Naive thymus-derived CD8-positive, alpha-beta T cell (primary cell): ENCODE measurements at regions not wholly inside any gene's neighbourhood (a gene's known extent, or its start where the extent isn't known, plus 50 kb on each side); places are given as distances from the start of the nearest gene placed in this dataset.

Experiments used
- ATAC-seq, 2 donors: fragments of 150-1000 bp; cut with Tn5 transposase in 1 of 2; sonication (Bioruptor Pico), chemical (Tn5 transposase) in 1 of 2; 1 replicate in 1 of 2; 2 replicates in 1 of 2; pipeline ENCODE4 v1.10.0; 2021; ENCODE audit warnings: mild to moderate bottlenecking in 2 of 2, moderate library complexity in 2 of 2
- POLR2A ChIA-PET: fragments of 350-600 bp; sonication (Branson Sonifier 250); formaldehyde crosslinking; loops from one replicate; lab custom pipeline; 2021; ENCODE audit warnings: antibody characterized with exemption; lab: Charles Lee
- DNase-seq, 10 donors: peaks; one replicate each; pipeline versions ENCODE4 v3.0.0 to v3.0.0-alpha.2; 2020 to 2022
- H3K27ac Mint-ChIP-seq, 10 donors: one replicate each; pipeline ENCODE4 v1.8.0; 2020 to 2022; ENCODE audit warnings: mild to moderate bottlenecking in 10 of 10, mixed read lengths in 10 of 10, moderate library complexity in 4 of 10, inconsistent platforms in 1 of 10
- H3K27me3 Mint-ChIP-seq, 5 donors: one replicate each; pipeline ENCODE4 v1.8.0; 2021 to 2022; ENCODE audit warnings: mixed read lengths in 5 of 5
- H3K36me3 Mint-ChIP-seq, 3 donors: one replicate each; pipeline ENCODE4 v1.8.0; 2020 to 2022; ENCODE audit warnings: mixed read lengths in 3 of 3, mild to moderate bottlenecking in 2 of 3, inconsistent platforms in 1 of 3
- H3K4me1 Mint-ChIP-seq, 4 donors: one replicate each; pipeline ENCODE4 v1.8.0; 2021 to 2022; ENCODE audit warnings: mixed read lengths in 4 of 4
- H3K4me3 Mint-ChIP-seq, 10 donors: one replicate each; pipeline ENCODE4 v1.8.0; 2020 to 2022; ENCODE audit warnings: mild to moderate bottlenecking in 10 of 10, mixed read lengths in 10 of 10, moderate library complexity in 6 of 10, inconsistent platforms in 1 of 10
- H3K9me3 Mint-ChIP-seq, 9 donors: one replicate each; pipeline ENCODE4 v1.8.0; 2020 to 2022; ENCODE audit warnings: mixed read lengths in 9 of 9, mild to moderate bottlenecking in 3 of 9, inconsistent platforms in 1 of 9, moderate library complexity in 1 of 9

DNA sequence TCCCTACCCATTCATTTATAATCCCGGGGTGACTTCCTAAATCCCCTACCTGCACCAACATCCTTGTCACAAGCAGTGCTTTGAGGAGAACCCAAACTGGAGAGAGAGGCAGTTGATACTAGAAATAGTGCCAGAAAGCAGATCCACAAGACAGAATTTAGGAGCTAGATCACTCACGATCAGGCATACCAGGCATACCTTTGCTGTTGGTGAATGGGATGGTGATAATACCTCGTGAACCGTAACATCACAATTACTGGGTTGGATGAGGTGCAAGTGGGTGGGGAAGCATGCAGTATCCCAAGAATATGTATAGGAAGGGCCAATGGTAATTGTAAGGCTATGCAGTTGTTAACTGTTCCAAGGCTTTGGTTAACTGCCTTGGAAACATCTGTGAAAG is 129.3 kb downstream of the TMA16 start:
- H3K9me3 Mint-ChIP-seq = peaks cover 0 to 4% (median under 1%) of the 10 kb centered on the region in 9 donors
- H3K4me3 Mint-ChIP-seq = peak overlapping the region in 2 of 10 donors; percentile 58 to 80
- peaks cover 0 to 6% (median 0%) of the 10 kb centered on the region in 5 donors for H3K27me3 Mint-ChIP-seq
- H3K36me3 Mint-ChIP-seq = peaks cover 0 to 12% (median 4%) of the 10 kb centered on the region in 3 donors
- H3K4me1 Mint-ChIP-seq = peaks cover 16 to 41% (median 35%) of the 10 kb centered on the region in 4 donors
- DNase-seq (no peak), ATAC-seq (no peak)
- POLR2A ChIA-PET = no interaction called here
- H3K27ac Mint-ChIP-seq = no peak overlapping the region

GRCh38 chr4:163624727-163625126 is 130.2 kb downstream of the TMA16 start:
- Mint-ChIP-seq H3K9me3 (peaks cover 0 to 6% (median 2%) of the 10 kb centered on the region in 9 donors), H3K27ac (peak overlapping the region in 1 of 10 donors; percentile 70), H3K4me1 (peaks cover 16 to 41% (median 35%) of the 10 kb centered on the region in 4 donors), H3K4me3 (peak overlapping the region in 8 of 10 donors; percentile 22 to 80 (median 50)), H3K27me3 (no peaks in the 10 kb centered on the region), H3K36me3 (peaks cover 0 to 13% (median 4%) of the 10 kb centered on the region in 3 donors)
- peak; percentile 28 to 61 for ATAC-seq
- POLR2A ChIA-PET = no interaction called here
- DNase-seq = peak in 2 of 10 donors; percentile 35 to 38

GRCh38 chr4:163631288-163631687 is 136.8 kb downstream of the TMA16 start:
- peaks cover 0 to 17% (median 4%) of the 10 kb centered on the region in 3 donors for H3K36me3 Mint-ChIP-seq
- H3K4me3 Mint-ChIP-seq = no peak overlapping the region
- POLR2A ChIA-PET = no interaction called here
- no peak overlapping the region for H3K27ac Mint-ChIP-seq
- peaks cover 0 to 11% (median 4%) of the 10 kb centered on the region in 9 donors for H3K9me3 Mint-ChIP-seq
- peaks cover 0 to 2% (median 0%) of the 10 kb centered on the region in 5 donors for H3K27me3 Mint-ChIP-seq
- DNase-seq (no peak), ATAC-seq (no peak)
- peaks cover 0 to 3% (median 0%) of the 10 kb centered on the region in 4 donors for H3K4me1 Mint-ChIP-seq

DNA sequence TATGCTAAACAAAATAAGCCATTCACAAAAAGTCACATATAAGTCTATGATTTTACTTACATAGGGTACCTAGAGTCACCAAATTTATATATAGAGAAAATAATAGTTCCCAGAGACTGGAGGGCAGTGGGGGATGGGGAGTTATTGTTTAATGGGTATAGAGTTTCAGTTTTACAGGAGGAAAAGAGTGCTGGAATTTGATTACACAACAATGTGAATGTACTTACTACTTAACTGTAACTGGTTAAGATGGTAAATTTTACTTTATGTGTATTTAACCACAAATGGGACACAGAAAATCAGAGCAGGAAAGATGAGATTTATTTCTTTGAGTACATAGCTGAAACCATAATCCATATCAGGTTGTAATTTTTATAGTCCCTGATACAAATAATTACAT is 144.4 kb downstream of the TMA16 start:
- peak overlapping the region in 2 of 10 donors; percentile 47 to 51 for H3K27ac Mint-ChIP-seq
- H3K36me3 Mint-ChIP-seq = no peaks in the 10 kb centered on the region
- peaks cover 0 to 4% (median 0%) of the 10 kb centered on the region in 9 donors for H3K9me3 Mint-ChIP-seq
- no peaks in the 10 kb centered on the region for H3K4me1 Mint-ChIP-seq
- no peak for ATAC-seq
- POLR2A ChIA-PET = no interaction called here
- no peaks in the 10 kb centered on the region for H3K27me3 Mint-ChIP-seq
- no peak for DNase-seq
- H3K4me3 Mint-ChIP-seq = no peak overlapping the region

GRCh38 chr4:163649557-163650091 is 155.1 kb downstream of the TMA16 start:
- Mint-ChIP-seq H3K36me3 (peaks cover 0 to 23% (median 5%) of the 10 kb centered on the region in 3 donors), H3K9me3 (peaks cover 0 to 27% (median 21%) of the 10 kb centered on the region in 9 donors), H3K27ac (no peak overlapping the region), H3K4me1 (no peaks in the 10 kb centered on the region), H3K27me3 (peaks cover 0 to 1% (median 0%) of the 10 kb centered on the region in 5 donors), H3K4me3 (no peak overlapping the region)
- no peak for ATAC-seq
- POLR2A ChIA-PET = no interaction called here
- no peak for DNase-seq

GRCh38 chr4:163651761-163652160 is 157.3 kb downstream of the TMA16 start:
- H3K27me3 Mint-ChIP-seq = peaks cover 0 to 1% (median 0%) of the 10 kb centered on the region in 5 donors
- POLR2A ChIA-PET = no interaction called here
- ATAC-seq = no peak
- H3K4me1 Mint-ChIP-seq = no peaks in the 10 kb centered on the region
- H3K36me3 Mint-ChIP-seq = peaks cover 0 to 7% (median 0%) of the 10 kb centered on the region in 3 donors
- H3K9me3 Mint-ChIP-seq = peaks cover 3 to 15% (median 6%) of the 10 kb centered on the region in 9 donors
- no peak overlapping the region for H3K4me3 Mint-ChIP-seq
- DNase-seq = no peak
- no peak overlapping the region for H3K27ac Mint-ChIP-seq

DNA sequence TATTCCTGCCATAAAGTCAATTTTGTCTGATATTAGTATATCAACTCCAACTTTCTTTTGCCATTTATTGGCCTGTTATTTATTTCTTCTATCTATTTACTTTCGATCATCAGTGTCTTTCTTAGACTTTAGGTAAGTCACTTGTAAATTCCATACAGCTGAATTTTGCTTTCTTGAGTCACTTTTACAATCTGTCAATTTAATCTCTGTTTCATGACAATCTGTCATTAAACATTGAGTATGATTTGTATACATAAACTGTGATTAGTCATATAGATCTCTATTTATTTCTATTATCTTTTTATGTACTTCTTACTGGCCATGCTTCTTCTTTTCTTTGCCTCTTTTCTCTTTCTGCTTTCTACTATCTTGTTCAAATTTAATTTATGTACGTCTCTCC is 160.1 kb downstream of the TMA16 start:
- POLR2A ChIA-PET = no interaction called here
- H3K27me3 Mint-ChIP-seq = peaks cover 0 to under 1% (median 0%) of the 10 kb centered on the region in 5 donors
- ATAC-seq (no peak), DNase-seq (no peak)
- H3K4me1 Mint-ChIP-seq = no peaks in the 10 kb centered on the region
- H3K36me3 Mint-ChIP-seq = peaks cover 0 to 9% (median 0%) of the 10 kb centered on the region in 3 donors
- H3K4me3 Mint-ChIP-seq = no peak overlapping the region
- H3K9me3 Mint-ChIP-seq = peaks cover 0 to 20% (median 5%) of the 10 kb centered on the region in 9 donors
- H3K27ac Mint-ChIP-seq = no peak overlapping the region

DNA sequence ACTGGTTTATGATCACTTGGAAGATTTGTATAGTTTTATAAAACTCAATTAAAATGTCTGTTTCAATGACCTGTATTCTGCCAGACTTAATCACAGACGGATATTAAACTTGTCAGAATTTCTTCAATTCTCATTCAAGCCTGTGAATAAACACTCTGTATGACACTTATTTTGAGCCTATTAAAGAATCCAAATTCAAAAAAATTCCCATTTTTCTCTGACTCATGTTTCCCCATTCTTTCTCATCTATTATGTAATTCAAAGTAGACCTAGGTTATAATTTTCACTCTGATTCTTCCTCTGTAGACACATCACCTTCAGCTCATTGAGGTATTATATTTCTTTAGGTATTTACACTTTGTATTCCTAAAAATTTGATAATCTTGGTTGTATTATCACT is 166.1 kb downstream of the TMA16 start:
- no peak for DNase-seq
- peaks cover 0 to 11% (median 0%) of the 10 kb centered on the region in 3 donors for H3K36me3 Mint-ChIP-seq
- peaks cover 0 to 42% (median 20%) of the 10 kb centered on the region in 4 donors for H3K4me1 Mint-ChIP-seq
- H3K4me3 Mint-ChIP-seq = no peak overlapping the region
- POLR2A ChIA-PET = no interaction called here
- peak overlapping the region in 2 of 10 donors; percentile 19 to 30 for H3K27ac Mint-ChIP-seq
- peaks cover 0 to 16% (median 2%) of the 10 kb centered on the region in 9 donors for H3K9me3 Mint-ChIP-seq
- no peak for ATAC-seq
- no peaks in the 10 kb centered on the region for H3K27me3 Mint-ChIP-seq

DNA sequence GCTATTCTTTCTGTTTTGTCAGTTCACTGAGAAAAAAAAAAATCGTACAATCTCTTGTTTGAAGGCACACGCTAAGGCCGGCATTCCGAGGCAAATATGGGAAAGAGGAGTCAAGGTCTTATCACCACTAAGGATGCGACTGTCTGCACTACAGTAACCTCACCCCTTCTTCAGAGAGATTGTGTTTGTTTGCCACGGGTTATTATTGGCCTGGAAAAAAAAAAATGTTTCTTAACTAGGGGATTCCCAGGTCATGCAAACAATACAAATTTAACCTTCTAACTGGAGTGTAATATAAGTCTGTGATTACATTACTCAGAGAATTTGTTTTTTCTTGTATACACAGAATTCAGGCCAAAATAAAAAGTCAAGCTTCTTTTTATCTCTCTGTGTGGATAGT is 168.3 kb downstream of the TMA16 start:
- H3K27ac Mint-ChIP-seq = peak overlapping the region in 2 of 10 donors; percentile 69 to 84
- peaks cover 8 to 61% (median 34%) of the 10 kb centered on the region in 4 donors for H3K4me1 Mint-ChIP-seq
- H3K27me3 Mint-ChIP-seq = no peaks in the 10 kb centered on the region
- H3K9me3 Mint-ChIP-seq = peaks cover 0 to 8% (median 0%) of the 10 kb centered on the region in 9 donors
- peaks cover 0 to 9% (median 0%) of the 10 kb centered on the region in 3 donors for H3K36me3 Mint-ChIP-seq
- no peak for DNase-seq
- peak overlapping the region in 1 of 10 donors; percentile 28 for H3K4me3 Mint-ChIP-seq
- no peak for ATAC-seq
- POLR2A ChIA-PET = interaction anchor here (1.0 to 1.5 kb wide), 2 partner anchors 13 to 104 kb away, joined by 3 read pairs; no protein-coding TSS in a partner anchor

- peak in 1 of 2 donors; percentile 37 for ATAC-seq
- no peaks in the 10 kb centered on the region for H3K9me3 Mint-ChIP-seq
- no peak for DNase-seq
- peaks cover 12 to 70% (median 42%) of the 10 kb centered on the region in 4 donors for H3K4me1 Mint-ChIP-seq
- H3K36me3 Mint-ChIP-seq = peaks cover 0 to 12% (median 0%) of the 10 kb centered on the region in 3 donors
- H3K4me3 Mint-ChIP-seq = peak overlapping the region in 3 of 10 donors; percentile 10 to 46 (median 17)
- no peaks in the 10 kb centered on the region for H3K27me3 Mint-ChIP-seq
- POLR2A ChIA-PET = interaction anchor here (1.0 to 1.5 kb wide), 2 partner anchors 12 to 105 kb away, joined by 3 read pairs; no protein-coding TSS in a partner anchor
- H3K27ac Mint-ChIP-seq = peak overlapping the region in 6 of 10 donors; percentile 18 to 84 (median 35)
Measured at GRCh38 chr4:163663454-163664225, 169.2 kb downstream of the TMA16 start.

DNA sequence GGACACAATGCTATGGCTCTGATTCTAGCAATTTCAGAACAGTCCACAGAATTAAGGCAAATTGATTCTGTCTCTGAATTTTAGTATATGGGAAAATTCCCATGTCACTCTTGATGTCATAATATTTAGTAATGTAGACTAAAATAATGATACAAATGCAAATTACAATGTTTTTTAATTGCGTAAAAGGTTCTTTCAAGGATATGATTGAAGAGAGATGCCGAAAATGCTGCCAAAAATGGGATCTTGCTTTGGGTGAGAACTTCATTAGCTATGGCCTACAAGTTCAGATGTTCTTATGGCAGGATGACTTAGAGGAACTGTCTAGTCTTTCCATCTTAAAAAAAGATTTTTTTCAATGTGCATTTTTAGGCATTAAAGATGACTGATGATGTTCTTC is 170.6 kb downstream of the TMA16 start:
- Mint-ChIP-seq H3K4me3 (peak overlapping the region in 2 of 10 donors; percentile 6 to 22), H3K36me3 (peaks cover 0 to 6% (median 0%) of the 10 kb centered on the region in 3 donors), H3K27ac (peak overlapping the region in 3 of 10 donors; percentile 9 to 87 (median 64)), H3K9me3 (no peaks in the 10 kb centered on the region), H3K27me3 (no peaks in the 10 kb centered on the region), H3K4me1 (peaks cover 12 to 77% (median 44%) of the 10 kb centered on the region in 4 donors)
- POLR2A ChIA-PET = no interaction called here
- DNase-seq = no peak
- no peak for ATAC-seq

DNA sequence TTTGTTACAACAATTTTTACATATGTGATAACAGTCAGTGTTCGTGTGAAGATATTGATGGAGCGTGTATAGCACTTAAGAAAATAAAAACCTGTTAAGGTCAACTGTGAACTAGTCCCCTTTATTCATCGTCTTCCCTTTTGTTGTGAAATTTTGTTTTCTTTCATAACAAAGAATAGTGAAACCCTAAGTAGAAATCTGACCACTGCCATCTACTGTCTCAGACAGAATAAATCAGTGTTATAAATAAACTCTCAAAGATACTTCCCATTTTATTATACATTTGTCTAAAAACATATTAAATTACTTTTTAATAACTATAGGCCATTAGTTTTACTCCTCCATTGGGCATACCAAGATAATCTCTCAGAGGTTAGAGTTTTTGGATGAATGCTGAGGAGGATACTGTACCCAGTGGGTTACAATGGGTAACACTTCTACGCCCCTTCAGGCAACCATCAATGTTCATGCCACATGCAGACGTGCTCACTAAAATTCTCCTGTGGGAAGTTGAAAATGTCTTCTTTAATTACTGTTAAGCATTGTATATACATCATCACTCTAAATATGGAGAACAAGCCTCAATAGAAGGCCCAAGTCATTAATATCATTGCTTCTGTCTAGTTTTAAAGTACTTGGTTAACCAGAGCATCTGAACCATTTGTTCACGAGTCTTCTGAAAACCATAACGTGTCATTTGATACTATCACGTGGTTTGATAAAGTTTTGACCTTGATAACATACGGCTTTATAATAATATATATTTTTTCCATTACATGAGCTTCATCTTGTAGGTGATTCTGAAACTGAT is 171.2 kb downstream of the TMA16 start:
- DNase-seq (no peak), ATAC-seq (no peak)
- POLR2A ChIA-PET = interaction anchor here (0.8 to 1.3 kb wide), 2 partner anchors 13 to 107 kb away, joined by 3 read pairs; no protein-coding TSS in a partner anchor
- Mint-ChIP-seq H3K36me3 (peaks cover 0 to 6% (median 0%) of the 10 kb centered on the region in 3 donors), H3K9me3 (no peaks in the 10 kb centered on the region), H3K4me1 (peaks cover 12 to 79% (median 45%) of the 10 kb centered on the region in 4 donors), H3K27ac (peak overlapping the region in 6 of 10 donors; percentile 45 to 92 (median 85)), H3K4me3 (peak overlapping the region in 4 of 10 donors; percentile 51 to 80 (median 74)), H3K27me3 (no peaks in the 10 kb centered on the region)
